ENCODE measurements at regions not wholly inside any gene's neighbourhood (a gene's known extent, or its start where the extent isn't known, plus 50 kb on each side); places are given as distances from the start of the nearest gene placed in this dataset.

- Histone ChIP-seq H3K36me3 (no peaks in the 10 kb centered on the region), H2AFZ (replicated peaks) (no peak overlapping the region), H3K4me1 (peaks cover 4% of the 10 kb centered on the region), H3K9ac (no peak overlapping the region), H3K27ac (no peak overlapping the region), H3K27me3 (no peaks in the 10 kb centered on the region), H3K9me3 (ENCODE audit: low read depth) (no peaks in the 10 kb centered on the region), H4K20me1 (ENCODE audit: low read depth) (no peaks in the 10 kb centered on the region), H3K4me3 (no peak overlapping the region), H3F3A (ENCODE audit: low read depth) (no peaks in the 10 kb centered on the region), H3K4me2 (no peak overlapping the region), H3K79me2 (ENCODE audit: low read depth) (no peaks in the 10 kb centered on the region)
- Mint-ChIP-seq H3K4me3 (no peak overlapping the region), H3K9me3 (peaks cover 6% of the 10 kb centered on the region), H3K27me3 (ENCODE audit: insufficient read depth, low read depth) (peaks cover 6% of the 10 kb centered on the region), H3K36me3 (no peaks in the 10 kb centered on the region), H3K4me1 (peaks cover 6% of the 10 kb centered on the region), H3K27ac (no peak overlapping the region)
- no peak for TF ChIP-seq CTCF (IDR thresholded peaks at IDR 0.05)
- no peak for DNase-seq (ENCODE audit: low spot score)
Measured at GRCh38 chr12:92223481-92223880, 77.8 kb upstream of the BTG1 start.

DNA sequence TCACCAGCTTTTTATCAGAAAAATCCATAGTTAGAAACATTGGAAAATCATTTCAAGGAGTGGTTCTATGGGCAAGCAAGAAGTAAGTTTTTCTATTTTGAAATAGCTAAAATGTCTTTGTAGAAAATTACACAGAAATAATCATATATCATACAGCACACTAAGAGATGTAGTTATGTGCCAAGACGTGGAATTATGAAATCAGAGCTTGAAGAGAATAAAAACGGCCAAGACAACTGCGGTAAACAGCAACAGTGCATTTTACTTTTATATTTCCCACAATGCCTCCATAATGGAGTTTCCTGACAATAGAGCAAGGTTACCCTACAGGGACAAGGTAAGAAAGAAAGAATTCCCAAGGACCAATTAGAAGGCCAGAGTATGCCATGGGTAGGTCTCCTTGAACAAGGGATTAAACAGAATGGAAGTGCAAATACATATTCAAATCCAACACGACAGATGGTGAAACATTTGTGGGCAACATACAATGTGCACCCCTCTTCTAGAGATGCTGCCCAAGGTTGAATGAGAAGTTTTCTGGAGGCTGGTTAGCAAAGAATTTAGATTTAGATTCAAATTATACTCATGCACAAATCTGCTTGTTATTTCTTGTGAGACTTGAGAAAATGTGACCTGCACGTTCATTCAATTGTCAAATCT is 76.1 kb upstream of the BTG1 start:
- Histone ChIP-seq H4K20me1 (ENCODE audit: low read depth) (no peaks in the 10 kb centered on the region), H3K4me1 (peaks cover 4% of the 10 kb centered on the region), H3K36me3 (no peaks in the 10 kb centered on the region), H3F3A (ENCODE audit: low read depth) (no peaks in the 10 kb centered on the region), H2AFZ (replicated peaks) (no peak overlapping the region), H3K79me2 (ENCODE audit: low read depth) (no peaks in the 10 kb centered on the region), H3K4me3 (no peak overlapping the region), H3K9ac (no peak overlapping the region), H3K9me3 (ENCODE audit: low read depth) (no peaks in the 10 kb centered on the region), H3K27ac (no peak overlapping the region), H3K27me3 (no peaks in the 10 kb centered on the region), H3K4me2 (no peak overlapping the region)
- no peaks in the 10 kb centered on the region for H3K36me3 Mint-ChIP-seq
- H3K27me3 Mint-ChIP-seq (ENCODE audit: insufficient read depth, low read depth), result peaks cover 5% of the 10 kb centered on the region
- TF ChIP-seq EZH2 (IDR thresholded peaks at IDR 0.05) (no peak), CTCF (IDR thresholded peaks at IDR 0.05) (no peak)
- DNase-seq (ENCODE audit: low spot score), result no peak
- no peak overlapping the region for H3K27ac Mint-ChIP-seq
- peaks cover 6% of the 10 kb centered on the region for H3K4me1 Mint-ChIP-seq
- no peak overlapping the region for H3K4me3 Mint-ChIP-seq
- H3K9me3 Mint-ChIP-seq, result peaks cover 6% of the 10 kb centered on the region

DNA sequence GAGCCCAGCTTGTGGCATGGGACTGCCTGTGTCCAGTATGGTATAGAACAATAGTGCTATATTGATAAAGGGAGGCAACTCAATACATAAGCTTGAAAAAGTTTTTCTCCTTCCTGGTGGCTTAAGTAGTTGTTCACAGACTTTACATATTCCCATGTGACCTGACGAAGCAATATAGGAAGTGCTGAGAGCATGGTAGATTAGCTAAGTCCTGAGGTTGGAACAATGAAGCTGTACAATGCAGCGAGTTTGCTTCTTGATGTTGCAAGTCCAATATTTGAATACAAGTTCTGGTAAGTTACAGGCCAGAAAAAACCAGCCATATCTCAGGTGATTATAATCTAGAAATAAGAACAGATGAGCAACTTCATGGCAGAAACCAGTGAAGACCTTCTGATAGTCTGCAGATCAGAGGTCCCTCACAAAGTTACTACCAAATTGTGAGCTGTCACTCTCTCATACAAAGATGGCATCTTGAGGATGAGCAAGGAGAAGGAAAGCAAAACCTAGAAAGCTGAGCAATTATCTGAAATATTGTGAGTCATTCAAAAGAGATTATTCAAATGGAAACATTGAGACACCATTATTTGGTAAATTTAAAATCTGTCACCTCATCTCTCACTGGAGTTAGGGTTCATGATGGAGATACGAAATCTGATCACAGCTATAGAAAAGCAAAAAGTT is 72.9 kb upstream of the BTG1 start:
- Mint-ChIP-seq H3K9me3 (peaks cover 8% of the 10 kb centered on the region), H3K27me3 (ENCODE audit: insufficient read depth, low read depth) (peaks cover 2% of the 10 kb centered on the region), H3K27ac (no peak overlapping the region), H3K4me3 (no peak overlapping the region), H3K36me3 (no peaks in the 10 kb centered on the region), H3K4me1 (no peaks in the 10 kb centered on the region)
- Histone ChIP-seq H3K79me2 (ENCODE audit: low read depth) (no peaks in the 10 kb centered on the region), H3F3A (ENCODE audit: low read depth) (no peaks in the 10 kb centered on the region), H3K9me3 (ENCODE audit: low read depth) (no peaks in the 10 kb centered on the region), H2AFZ (replicated peaks) (no peak overlapping the region), H3K4me2 (no peak overlapping the region), H3K36me3 (no peaks in the 10 kb centered on the region), H3K27me3 (no peaks in the 10 kb centered on the region), H4K20me1 (ENCODE audit: low read depth) (no peaks in the 10 kb centered on the region), H3K4me1 (no peaks in the 10 kb centered on the region), H3K4me3 (no peak overlapping the region), H3K27ac (no peak overlapping the region), H3K9ac (no peak overlapping the region)
- no peak for TF ChIP-seq EZH2 (IDR thresholded peaks at IDR 0.05)
- TF ChIP-seq EZH2phosphoT487 (IDR thresholded peaks at IDR 0.05), result no peak
- no peak for TF ChIP-seq CTCF (IDR thresholded peaks at IDR 0.05)
- DNase-seq (ENCODE audit: low spot score), result no peak

Measured in neural progenitor cell (in vitro differentiated cells).